A549 (cell line): ENCODE measurements at regions not wholly inside any gene's neighbourhood (a gene's known extent, or its start where the extent isn't known, plus 50 kb on each side); places are given as distances from the start of the nearest gene placed in this dataset.
"Not testable (repeated sequence)": the region's sequence is repeated elsewhere in the genome, so short reads cannot be mapped to it uniquely, and the experiment has no call there.

Experiments
- ESRRA ChIP-seq: fragments of 150-350 bp; IDR thresholded peaks from 2 replicates; pipeline ENCODE4 v1.6.1; 2014; ENCODE audit warnings: mild to moderate bottlenecking, low read length, borderline replicate concordance
- JUN ChIP-seq, 2 experiments: fragments of >200 bp; sonication (Bioruptor Twin); formaldehyde crosslinking; IDR thresholded peaks; 2 replicates in 1 of 2; 3 replicates in 1 of 2; pipeline ENCODE4 v1.6.1; 2016 to 2017
- SMC3 ChIP-seq: fragments of >200 bp; sonication (Bioruptor Twin); formaldehyde crosslinking; IDR thresholded peaks from 3 replicates; pipeline ENCODE4 v1.6.1; 2018; ENCODE audit warnings: inconsistent platforms

DNA sequence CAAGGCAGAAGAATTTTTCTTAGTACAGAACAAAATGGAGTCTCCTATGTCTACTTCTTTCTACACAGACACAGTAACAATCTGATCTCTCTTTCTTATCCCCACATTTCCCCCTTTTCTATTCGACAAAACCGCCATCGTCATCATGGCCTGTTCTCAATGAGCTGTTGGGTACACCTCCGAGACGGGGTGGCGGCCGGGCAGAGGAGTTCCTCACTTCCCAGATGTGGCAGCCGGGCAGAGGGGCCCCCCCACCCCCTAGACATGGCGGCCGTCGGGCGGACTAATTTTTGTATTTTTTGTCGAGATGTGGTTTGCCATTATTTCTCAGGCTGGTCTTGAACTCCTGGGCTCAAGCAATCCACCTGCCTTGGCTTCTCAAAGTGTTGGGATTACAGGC, 198.4 kb upstream of the PELI2 start:
- not testable (repeated sequence) for TF ChIP-seq ESRRA; JUN (IDR thresholded peaks at IDR 0.05); SMC3
